ENCODE measurements at regions not wholly inside any gene's neighbourhood (a gene's known extent, or its start where the extent isn't known, plus 50 kb on each side); places are given as distances from the start of the nearest gene placed in this dataset.

DNA sequence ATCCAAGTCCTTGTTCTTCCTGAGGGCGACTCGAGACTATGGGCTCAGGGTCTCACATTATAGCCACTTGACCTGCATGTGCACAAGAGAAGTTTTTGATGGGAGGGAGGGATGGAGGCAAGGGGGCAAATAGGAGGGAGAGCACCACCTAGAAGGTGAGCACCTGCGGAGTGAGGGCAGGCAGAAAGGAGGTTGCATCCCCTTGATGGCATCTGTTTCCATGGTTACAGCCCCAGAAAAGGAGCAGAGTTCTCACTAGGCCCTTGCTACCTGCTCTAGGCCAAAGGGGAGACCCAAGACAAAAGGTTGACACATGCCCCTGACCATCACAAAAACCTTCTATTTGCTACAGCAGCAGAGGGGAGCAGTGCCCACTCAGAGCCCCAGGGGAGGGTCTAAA is 131.5 kb upstream of the SERTAD2 start:
- no peak for DNase-seq (ENCODE audit: low read depth in 2 of 2)
- TF ChIP-seq, protein P1, sequence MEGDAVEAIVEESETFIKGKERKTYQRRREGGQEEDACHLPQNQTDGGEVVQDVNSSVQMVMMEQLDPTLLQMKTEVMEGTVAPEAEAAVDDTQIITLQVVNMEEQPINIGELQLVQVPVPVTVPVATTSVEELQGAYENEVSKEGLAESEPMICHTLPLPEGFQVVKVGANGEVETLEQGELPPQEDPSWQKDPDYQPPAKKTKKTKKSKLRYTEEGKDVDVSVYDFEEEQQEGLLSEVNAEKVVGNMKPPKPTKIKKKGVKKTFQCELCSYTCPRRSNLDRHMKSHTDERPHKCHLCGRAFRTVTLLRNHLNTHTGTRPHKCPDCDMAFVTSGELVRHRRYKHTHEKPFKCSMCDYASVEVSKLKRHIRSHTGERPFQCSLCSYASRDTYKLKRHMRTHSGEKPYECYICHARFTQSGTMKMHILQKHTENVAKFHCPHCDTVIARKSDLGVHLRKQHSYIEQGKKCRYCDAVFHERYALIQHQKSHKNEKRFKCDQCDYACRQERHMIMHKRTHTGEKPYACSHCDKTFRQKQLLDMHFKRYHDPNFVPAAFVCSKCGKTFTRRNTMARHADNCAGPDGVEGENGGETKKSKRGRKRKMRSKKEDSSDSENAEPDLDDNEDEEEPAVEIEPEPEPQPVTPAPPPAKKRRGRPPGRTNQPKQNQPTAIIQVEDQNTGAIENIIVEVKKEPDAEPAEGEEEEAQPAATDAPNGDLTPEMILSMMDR (conservative IDR thresholded peaks at IDR 0.05 in 1 of 2, IDR thresholded peaks at IDR 0.05 in 1 of 2; ENCODE audit: low read depth in 1 of 2, low read length in 2 of 2): no peak
- H4K20me1 ChIP-seq (ENCODE audit: control insufficient read depth, extremely low read depth, insufficient read depth, low read length): no peaks in the 10 kb centered on the region
- H3K4me1 ChIP-seq (ENCODE audit: control insufficient read depth, extremely low read depth, insufficient read depth, low read length): no peaks in the 10 kb centered on the region
- H3K9me3 ChIP-seq (ENCODE audit: control insufficient read depth, insufficient read depth, low read depth, low read length): no peaks in the 10 kb centered on the region
- H3K27ac ChIP-seq (ENCODE audit: insufficient read depth, low read length): no peak overlapping the region
- no peaks in the 10 kb centered on the region for H3K27me3 ChIP-seq (ENCODE audit: control insufficient read depth, insufficient read depth, low read length)
- no peak overlapping the region for H2AFZ ChIP-seq (ENCODE audit: low read length)
- no peaks in the 10 kb centered on the region for H3K36me3 ChIP-seq (ENCODE audit: control insufficient read depth, insufficient read depth, low read length)
- H3K9ac ChIP-seq (ENCODE audit: insufficient read depth, low read length): no peak overlapping the region
- no peaks in the 10 kb centered on the region for H3K79me2 ChIP-seq (ENCODE audit: control insufficient read depth, insufficient read depth, low read length)
- no peak overlapping the region for H3K4me3 ChIP-seq (replicated peaks in 1 of 4; ENCODE audit: control extremely low read depth in 1 of 4, insufficient read depth in 1 of 4, low read depth in 3 of 4, low read length in 4 of 4)
- no peak overlapping the region for H3K4me2 ChIP-seq (ENCODE audit: extremely low read depth, insufficient read depth, low read length)

GRCh38 chr2:64786343-64787018 is 132.8 kb upstream of the SERTAD2 start:
- H3K4me3 ChIP-seq (replicated peaks in 1 of 4; ENCODE audit: control extremely low read depth in 1 of 4, insufficient read depth in 1 of 4, low read depth in 3 of 4, low read length in 4 of 4): no peak overlapping the region
- H3K36me3 ChIP-seq (ENCODE audit: control insufficient read depth, insufficient read depth, low read length): no peaks in the 10 kb centered on the region
- no peak overlapping the region for H3K4me2 ChIP-seq (ENCODE audit: extremely low read depth, insufficient read depth, low read length)
- TF ChIP-seq EZH2 (IDR thresholded peaks at IDR 0.05; ENCODE audit: low read length, missing control alignments): no peak
- H3K4me1 ChIP-seq (ENCODE audit: control insufficient read depth, extremely low read depth, insufficient read depth, low read length): no peaks in the 10 kb centered on the region
- no peak overlapping the region for H3K27ac ChIP-seq (ENCODE audit: insufficient read depth, low read length)
- H3K9me3 ChIP-seq (ENCODE audit: control insufficient read depth, insufficient read depth, low read depth, low read length): no peaks in the 10 kb centered on the region
- no peak overlapping the region for H3K9ac ChIP-seq (ENCODE audit: insufficient read depth, low read length)
- H3K27me3 ChIP-seq (ENCODE audit: control insufficient read depth, insufficient read depth, low read length): no peaks in the 10 kb centered on the region
- no peaks in the 10 kb centered on the region for H4K20me1 ChIP-seq (ENCODE audit: control insufficient read depth, extremely low read depth, insufficient read depth, low read length)
- H2AFZ ChIP-seq (ENCODE audit: low read length): no peak overlapping the region
- H3K79me2 ChIP-seq (ENCODE audit: control insufficient read depth, insufficient read depth, low read length): no peaks in the 10 kb centered on the region
- DNase-seq (ENCODE audit: low read depth in 2 of 2): no peak

- Histone ChIP-seq H3K36me3 (ENCODE audit: control insufficient read depth, insufficient read depth, low read length) (no peaks in the 10 kb centered on the region), H3K27ac (ENCODE audit: insufficient read depth, low read length) (no peak overlapping the region), H3K27me3 (ENCODE audit: control insufficient read depth, insufficient read depth, low read length) (no peaks in the 10 kb centered on the region), H3K9me3 (ENCODE audit: control insufficient read depth, insufficient read depth, low read depth, low read length) (no peaks in the 10 kb centered on the region), H4K20me1 (ENCODE audit: control insufficient read depth, extremely low read depth, insufficient read depth, low read length) (no peaks in the 10 kb centered on the region), H3K4me1 (ENCODE audit: control insufficient read depth, extremely low read depth, insufficient read depth, low read length) (no peaks in the 10 kb centered on the region), H2AFZ (ENCODE audit: low read length) (no peak overlapping the region), H3K9ac (ENCODE audit: insufficient read depth, low read length) (no peak overlapping the region), H3K4me3 (replicated peaks in 1 of 4; ENCODE audit: control extremely low read depth in 1 of 4, insufficient read depth in 1 of 4, low read depth in 3 of 4, low read length in 4 of 4) (no peak overlapping the region), H3K4me2 (ENCODE audit: extremely low read depth, insufficient read depth, low read length) (no peak overlapping the region), H3K79me2 (ENCODE audit: control insufficient read depth, insufficient read depth, low read length) (no peaks in the 10 kb centered on the region)
- DNase-seq (ENCODE audit: low read depth in 2 of 2): no peak
- TF ChIP-seq, protein P1 (conservative IDR thresholded peaks at IDR 0.05 in 1 of 2, IDR thresholded peaks at IDR 0.05 in 1 of 2; ENCODE audit: low read depth in 1 of 2, low read length in 2 of 2): no peak
- no peak for TF ChIP-seq EZH2 (IDR thresholded peaks at IDR 0.05; ENCODE audit: low read length, missing control alignments)
Measured at GRCh38 chr2:64787019-64787365, 133.3 kb upstream of the SERTAD2 start.

Data from fibroblast of lung (primary cell).